ENCODE measurements at regions not wholly inside any gene's neighbourhood (a gene's known extent, or its start where the extent isn't known, plus 50 kb on each side); places are given as distances from the start of the nearest gene placed in this dataset.

- TF ChIP-seq CTCF (IDR thresholded peaks at IDR 0.05), result no peak
- H3K36me3 ChIP-seq, result no peaks in the 10 kb centered on the region
- H3K9me3 ChIP-seq, result no peaks in the 10 kb centered on the region
- ATAC-seq (ENCODE audit: insufficient number of reproducible peaks, low FRiP score, low read depth) (no peak), DNase-seq (ENCODE audit: low spot score) (no peak)
- no peaks in the 10 kb centered on the region for H3K27me3 ChIP-seq (replicated peaks; ENCODE audit: insufficient read depth)
- peaks cover 6 to 14% of the 10 kb centered on the region in 2 donors for H3K4me1 ChIP-seq (ENCODE audit: control insufficient read depth in 1 of 2, low read depth in 2 of 2)
- no peak overlapping the region for H3K4me3 ChIP-seq
- no peak overlapping the region for H3K27ac ChIP-seq
Measured at GRCh38 chr11:119783466-119784400, 54.7 kb upstream of the NECTIN1 start.

DNA sequence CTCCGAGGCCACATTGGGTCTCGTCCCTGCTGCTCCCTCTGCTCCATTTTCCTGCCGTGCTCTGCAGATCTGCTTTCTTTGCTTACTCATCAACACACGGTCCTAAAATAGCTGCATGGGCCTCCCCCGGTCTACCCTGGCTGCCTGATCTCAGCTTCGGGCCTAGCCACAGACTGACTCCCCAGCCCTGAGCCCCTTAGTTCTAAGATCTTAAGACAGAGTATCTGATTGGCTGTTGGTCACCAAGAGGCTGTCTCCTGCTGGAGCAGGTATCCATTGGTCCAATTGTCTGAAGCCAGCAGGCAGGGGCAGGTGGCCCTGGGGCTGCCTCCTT, 53.7 kb upstream of the NECTIN1 start:
- no peak overlapping the region for H3K27ac ChIP-seq
- no peaks in the 10 kb centered on the region for H3K36me3 ChIP-seq
- H3K27me3 ChIP-seq (replicated peaks; ENCODE audit: insufficient read depth), result no peaks in the 10 kb centered on the region
- TF ChIP-seq CTCF (IDR thresholded peaks at IDR 0.05), result no peak
- peaks cover 6 to 14% of the 10 kb centered on the region in 2 donors for H3K4me1 ChIP-seq (ENCODE audit: control insufficient read depth in 1 of 2, low read depth in 2 of 2)
- ATAC-seq (ENCODE audit: insufficient number of reproducible peaks, low FRiP score, low read depth), result no peak
- H3K4me3 ChIP-seq, result no peak overlapping the region
- H3K9me3 ChIP-seq, result no peaks in the 10 kb centered on the region
- no peak for DNase-seq (ENCODE audit: low spot score)

DNA sequence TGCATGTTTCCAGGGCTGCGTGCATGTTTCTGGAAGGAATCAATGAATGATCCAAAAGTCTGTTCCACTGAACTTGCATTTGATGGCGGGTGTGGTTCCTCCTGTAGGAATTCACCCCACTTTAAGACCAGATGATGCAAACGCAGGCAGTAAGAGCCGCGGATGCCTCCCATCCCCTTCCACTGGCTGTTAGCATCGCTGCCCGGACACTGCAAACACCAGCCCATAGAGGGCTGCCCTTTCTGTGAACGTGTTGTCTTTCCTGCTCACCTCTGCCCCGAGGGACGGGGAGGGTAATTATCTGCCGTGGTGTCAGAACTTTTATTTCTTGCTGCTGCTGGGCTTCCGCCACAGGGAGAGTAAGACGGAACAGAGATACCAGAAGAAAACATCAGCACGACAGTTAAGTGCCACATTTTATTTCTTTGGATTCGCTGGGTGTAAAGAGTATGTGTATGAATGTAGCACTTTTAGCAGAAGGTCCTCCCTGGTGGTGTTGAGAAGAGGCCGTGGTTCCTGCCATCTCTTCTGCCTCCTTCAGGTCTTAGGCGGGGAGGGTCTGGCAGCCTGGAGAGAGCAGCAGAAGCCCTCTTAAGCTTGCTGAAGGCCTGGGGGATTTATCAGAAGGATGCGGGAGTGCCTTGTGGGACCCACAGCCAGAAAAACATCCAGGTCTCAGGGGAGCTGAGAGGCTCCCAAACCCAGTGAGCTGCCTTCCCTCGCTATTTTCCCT, 53.2 kb upstream of the NECTIN1 start:
- Histone ChIP-seq H3K27ac (no peak overlapping the region), H3K36me3 (no peaks in the 10 kb centered on the region), H3K27me3 (replicated peaks; ENCODE audit: insufficient read depth) (no peaks in the 10 kb centered on the region), H3K4me3 (no peak overlapping the region), H3K9me3 (no peaks in the 10 kb centered on the region), H3K4me1 (ENCODE audit: control insufficient read depth in 1 of 2, low read depth in 2 of 2) (peaks cover 6 to 14% of the 10 kb centered on the region in 2 donors)
- TF ChIP-seq CTCF (IDR thresholded peaks at IDR 0.05), result no peak
- DNase-seq (ENCODE audit: low spot score), result no peak
- ATAC-seq (ENCODE audit: insufficient number of reproducible peaks, low FRiP score, low read depth), result no peak

- Histone ChIP-seq H3K27me3 (replicated peaks; ENCODE audit: insufficient read depth) (no peaks in the 10 kb centered on the region), H3K36me3 (no peaks in the 10 kb centered on the region), H3K9me3 (no peaks in the 10 kb centered on the region), H3K27ac (no peak overlapping the region), H3K4me3 (no peak overlapping the region), H3K4me1 (ENCODE audit: control insufficient read depth in 1 of 2, low read depth in 2 of 2) (peaks cover 6 to 14% of the 10 kb centered on the region in 2 donors)
- DNase-seq (ENCODE audit: low spot score) (no peak), ATAC-seq (ENCODE audit: insufficient number of reproducible peaks, low FRiP score, low read depth) (no peak)
- no peak for TF ChIP-seq CTCF (IDR thresholded peaks at IDR 0.05)
Measured at GRCh38 chr11:119780222-119780953, 51.4 kb upstream of the NECTIN1 start.
